ENCODE measurements at regions not wholly inside any gene's neighbourhood (a gene's known extent, or its start where the extent isn't known, plus 50 kb on each side); places are given as distances from the start of the nearest gene placed in this dataset.

DNA sequence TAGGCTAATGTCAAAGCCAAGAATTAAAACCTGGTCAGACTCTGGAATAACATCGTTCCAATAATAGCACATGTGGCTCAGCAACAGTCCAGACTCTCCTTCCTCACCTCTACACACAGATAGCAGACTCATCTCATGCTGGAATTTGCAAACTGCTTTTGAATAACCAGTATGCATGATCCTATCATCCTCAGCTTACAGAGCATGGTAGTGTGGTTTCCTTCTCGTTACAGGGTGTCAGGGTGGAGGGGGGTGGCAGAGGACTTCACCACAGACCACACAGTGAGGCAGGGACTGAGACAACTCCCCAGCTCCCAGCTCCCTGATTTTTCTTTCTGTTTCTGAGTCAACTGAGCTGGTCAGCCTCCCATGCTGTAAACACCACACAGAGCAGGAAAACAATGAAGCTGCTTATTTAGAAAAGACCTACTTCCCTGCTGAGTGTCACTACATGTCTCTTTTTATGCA lies 101.6 kb downstream of the RPL22L1 start (continued):
- TF ChIP-seq, protein P1, sequence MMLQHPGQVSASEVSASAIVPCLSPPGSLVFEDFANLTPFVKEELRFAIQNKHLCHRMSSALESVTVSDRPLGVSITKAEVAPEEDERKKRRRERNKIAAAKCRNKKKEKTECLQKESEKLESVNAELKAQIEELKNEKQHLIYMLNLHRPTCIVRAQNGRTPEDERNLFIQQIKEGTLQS (IDR thresholded peaks at IDR 0.05), result no peak
- TF ChIP-seq, protein P1 (CRISPR knock-in tag; conservative IDR thresholded peaks at IDR 0.05), result no peak
- no peak for TF ChIP-seq PHF8 (IDR thresholded peaks at IDR 0.05; ENCODE audit: borderline replicate concordance, low read length)
- TF ChIP-seq ZNF79 (CRISPR knock-in tag; IDR thresholded peaks at IDR 0.05; ENCODE audit: low read depth), result peak; percentile 47; the same call in 1 of the 2 replicates
- TF ChIP-seq, protein P2, sequence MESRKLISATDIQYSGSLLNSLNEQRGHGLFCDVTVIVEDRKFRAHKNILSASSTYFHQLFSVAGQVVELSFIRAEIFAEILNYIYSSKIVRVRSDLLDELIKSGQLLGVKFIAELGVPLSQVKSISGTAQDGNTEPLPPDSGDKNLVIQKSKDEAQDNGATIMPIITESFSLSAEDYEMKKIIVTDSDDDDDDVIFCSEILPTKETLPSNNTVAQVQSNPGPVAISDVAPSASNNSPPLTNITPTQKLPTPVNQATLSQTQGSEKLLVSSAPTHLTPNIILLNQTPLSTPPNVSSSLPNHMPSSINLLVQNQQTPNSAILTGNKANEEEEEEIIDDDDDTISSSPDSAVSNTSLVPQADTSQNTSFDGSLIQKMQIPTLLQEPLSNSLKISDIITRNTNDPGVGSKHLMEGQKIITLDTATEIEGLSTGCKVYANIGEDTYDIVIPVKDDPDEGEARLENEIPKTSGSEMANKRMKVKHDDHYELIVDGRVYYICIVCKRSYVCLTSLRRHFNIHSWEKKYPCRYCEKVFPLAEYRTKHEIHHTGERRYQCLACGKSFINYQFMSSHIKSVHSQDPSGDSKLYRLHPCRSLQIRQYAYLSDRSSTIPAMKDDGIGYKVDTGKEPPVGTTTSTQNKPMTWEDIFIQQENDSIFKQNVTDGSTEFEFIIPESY (CRISPR knock-in tag; IDR thresholded peaks at IDR 0.05), result no peak
- TF ChIP-seq, protein P3, sequence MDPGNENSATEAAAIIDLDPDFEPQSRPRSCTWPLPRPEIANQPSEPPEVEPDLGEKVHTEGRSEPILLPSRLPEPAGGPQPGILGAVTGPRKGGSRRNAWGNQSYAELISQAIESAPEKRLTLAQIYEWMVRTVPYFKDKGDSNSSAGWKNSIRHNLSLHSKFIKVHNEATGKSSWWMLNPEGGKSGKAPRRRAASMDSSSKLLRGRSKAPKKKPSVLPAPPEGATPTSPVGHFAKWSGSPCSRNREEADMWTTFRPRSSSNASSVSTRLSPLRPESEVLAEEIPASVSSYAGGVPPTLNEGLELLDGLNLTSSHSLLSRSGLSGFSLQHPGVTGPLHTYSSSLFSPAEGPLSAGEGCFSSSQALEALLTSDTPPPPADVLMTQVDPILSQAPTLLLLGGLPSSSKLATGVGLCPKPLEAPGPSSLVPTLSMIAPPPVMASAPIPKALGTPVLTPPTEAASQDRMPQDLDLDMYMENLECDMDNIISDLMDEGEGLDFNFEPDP (CRISPR knock-in tag; IDR thresholded peaks at IDR 0.05), result no peak
- no peak for TF ChIP-seq MTF1 (CRISPR knock-in tag; IDR thresholded peaks at IDR 0.05; ENCODE audit: borderline replicate concordance)
- TF ChIP-seq, protein P4, sequence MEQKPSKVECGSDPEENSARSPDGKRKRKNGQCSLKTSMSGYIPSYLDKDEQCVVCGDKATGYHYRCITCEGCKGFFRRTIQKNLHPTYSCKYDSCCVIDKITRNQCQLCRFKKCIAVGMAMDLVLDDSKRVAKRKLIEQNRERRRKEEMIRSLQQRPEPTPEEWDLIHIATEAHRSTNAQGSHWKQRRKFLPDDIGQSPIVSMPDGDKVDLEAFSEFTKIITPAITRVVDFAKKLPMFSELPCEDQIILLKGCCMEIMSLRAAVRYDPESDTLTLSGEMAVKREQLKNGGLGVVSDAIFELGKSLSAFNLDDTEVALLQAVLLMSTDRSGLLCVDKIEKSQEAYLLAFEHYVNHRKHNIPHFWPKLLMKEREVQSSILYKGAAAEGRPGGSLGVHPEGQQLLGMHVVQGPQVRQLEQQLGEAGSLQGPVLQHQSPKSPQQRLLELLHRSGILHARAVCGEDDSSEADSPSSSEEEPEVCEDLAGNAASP (IDR thresholded peaks at IDR 0.05), result no peak
- TF ChIP-seq NRF1 (conservative IDR thresholded peaks at IDR 0.05 in 1 of 2, IDR thresholded peaks at IDR 0.05 in 1 of 2), result no peak
- no peak for TF ChIP-seq CEBPG (CRISPR knock-in tag; IDR thresholded peaks at IDR 0.05)
- TF ChIP-seq CEBPG (tag; conservative IDR thresholded peaks at IDR 0.05 in 1 of 2, IDR thresholded peaks at IDR 0.05 in 1 of 2), result no peak; a peak in 1 of 4 replicates
- 0 out of 2 replicates have a peak, but pooled peaks have one; percentile 11 for TF ChIP-seq ZNF583 (CRISPR knock-in tag; IDR thresholded peaks at IDR 0.05)
- TF ChIP-seq, protein P5, sequence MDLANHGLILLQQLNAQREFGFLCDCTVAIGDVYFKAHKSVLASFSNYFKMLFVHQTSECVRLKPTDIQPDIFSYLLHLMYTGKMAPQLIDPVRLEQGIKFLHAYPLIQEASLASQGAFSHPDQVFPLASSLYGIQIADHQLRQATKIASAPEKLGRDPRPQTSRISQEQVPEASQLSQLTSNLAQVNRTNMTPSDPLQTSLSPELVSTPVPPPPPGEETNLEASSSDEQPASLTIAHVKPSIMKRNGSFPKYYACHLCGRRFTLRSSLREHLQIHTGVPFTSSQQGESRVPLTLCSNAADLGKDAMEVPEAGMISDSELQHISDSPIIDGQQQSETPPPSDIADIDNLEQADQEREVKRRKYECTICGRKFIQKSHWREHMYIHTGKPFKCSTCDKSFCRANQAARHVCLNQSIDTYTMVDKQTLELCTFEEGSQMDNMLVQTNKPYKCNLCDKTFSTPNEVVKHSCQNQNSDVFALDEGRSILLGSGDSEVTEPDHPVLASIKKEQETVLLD (IDR thresholded peaks at IDR 0.05), result no peak
- TF ChIP-seq, protein P6, sequence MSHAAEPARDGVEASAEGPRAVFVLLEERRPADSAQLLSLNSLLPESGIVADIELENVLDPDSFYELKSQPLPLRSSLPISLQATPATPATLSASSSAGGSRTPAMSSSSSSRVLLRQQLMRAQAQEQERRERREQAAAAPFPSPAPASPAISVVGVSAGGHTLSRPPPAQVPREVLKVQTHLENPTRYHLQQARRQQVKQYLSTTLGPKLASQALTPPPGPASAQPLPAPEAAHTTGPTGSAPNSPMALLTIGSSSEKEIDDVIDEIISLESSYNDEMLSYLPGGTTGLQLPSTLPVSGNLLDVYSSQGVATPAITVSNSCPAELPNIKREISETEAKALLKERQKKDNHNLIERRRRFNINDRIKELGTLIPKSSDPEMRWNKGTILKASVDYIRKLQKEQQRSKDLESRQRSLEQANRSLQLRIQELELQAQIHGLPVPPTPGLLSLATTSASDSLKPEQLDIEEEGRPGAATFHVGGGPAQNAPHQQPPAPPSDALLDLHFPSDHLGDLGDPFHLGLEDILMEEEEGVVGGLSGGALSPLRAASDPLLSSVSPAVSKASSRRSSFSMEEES (CRISPR knock-in tag; IDR thresholded peaks at IDR 0.05), result peak; percentile 39; the same call in 1 of the 2 replicates
- TF ChIP-seq ZSCAN29 (IDR thresholded peaks at IDR 0.05), result no peak

Data from K562 (cell line).